Inflammatory macrophage (primary cell): ENCODE measurements at regions not wholly inside any gene's neighbourhood (a gene's known extent, or its start where the extent isn't known, plus 50 kb on each side); places are given as distances from the start of the nearest gene placed in this dataset.
A peak's percentile ranks its signal among the peaks of the same experiment; 100 is the strongest.

Experiments
- DNase-seq, 2 donors: peaks; one replicate each; pipeline ENCODE4 v3.0.0-alpha.2; 2020 to 2022

DNA sequence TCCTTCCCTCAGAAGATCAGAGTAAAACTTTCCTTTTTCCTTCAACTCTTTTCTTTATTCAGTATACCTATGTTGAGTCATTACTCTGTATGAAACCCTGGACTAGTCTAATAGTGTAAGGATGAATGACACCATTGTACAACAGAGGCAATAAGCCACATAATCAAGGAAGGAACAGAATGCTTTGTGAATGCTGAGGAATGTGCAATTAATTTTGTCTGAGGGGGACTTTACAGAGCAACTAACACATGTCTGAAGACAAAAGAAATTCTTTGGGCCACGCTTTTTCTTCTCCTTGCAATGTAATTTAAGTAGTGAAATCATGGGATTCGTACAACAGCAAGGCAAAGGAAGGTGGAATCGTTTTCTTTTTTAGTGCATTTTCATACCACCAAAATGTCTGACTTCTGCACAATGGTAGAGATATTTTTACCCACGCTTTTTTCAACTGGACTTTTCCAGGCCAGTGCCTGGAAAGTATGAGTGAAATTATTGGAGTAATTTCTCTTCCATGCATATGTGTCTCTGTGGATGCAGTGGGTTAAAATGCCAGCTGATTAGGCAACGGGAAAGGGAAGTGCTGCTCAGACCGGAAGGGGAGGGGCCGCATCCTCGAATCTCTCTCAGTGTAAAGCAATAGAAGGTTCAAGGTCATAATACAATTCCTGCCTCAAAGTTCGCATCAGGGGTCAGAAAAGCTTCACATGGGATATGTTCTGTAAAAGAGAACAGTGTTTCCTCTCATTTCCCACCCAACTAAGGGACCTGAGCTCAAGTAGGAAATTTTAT is 89.9 kb upstream of the MTHFD1L start:
- DNase-seq, result no peak

DNA sequence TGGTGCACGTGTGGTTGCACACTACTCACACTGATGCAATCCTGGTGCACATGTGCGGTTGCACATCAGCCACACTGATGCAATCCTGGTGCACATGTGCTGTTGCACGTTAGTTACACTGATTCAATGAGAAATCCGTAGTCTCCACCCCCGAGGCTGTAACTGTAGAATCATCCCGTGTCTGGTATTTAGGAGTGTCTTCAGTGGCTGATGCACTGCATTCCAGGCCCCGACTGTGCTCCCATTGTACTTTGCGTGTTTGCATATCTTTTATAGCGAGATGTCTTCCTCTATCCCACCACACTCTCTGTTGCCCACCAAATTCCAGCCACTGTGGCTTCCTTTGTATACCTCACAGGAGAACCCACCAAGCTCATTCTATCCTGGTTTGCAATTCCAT is 87.8 kb upstream of the MTHFD1L start:
- no peak for DNase-seq

DNA sequence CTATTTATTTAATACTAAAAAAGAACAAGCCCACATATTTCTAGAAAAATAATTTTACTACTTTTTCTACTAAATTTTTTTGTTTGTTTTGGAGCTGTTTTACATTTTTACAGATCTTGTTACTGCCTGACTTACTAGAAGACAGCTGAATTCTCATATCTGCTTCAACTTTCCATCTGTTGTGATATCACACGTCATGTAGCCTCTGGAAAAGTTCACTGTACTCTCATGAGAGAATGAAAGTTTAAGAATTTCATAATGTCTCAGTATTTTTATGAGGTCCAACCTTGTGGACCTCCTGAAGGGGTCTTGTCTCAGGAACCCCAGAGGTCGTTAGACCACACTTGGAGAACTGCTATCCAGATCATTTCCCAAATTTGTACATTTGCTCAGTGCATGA is 81.7 kb upstream of the MTHFD1L start:
- DNase-seq, result no peak

- no peak for DNase-seq
Observed at GRCh38 chr6:150787429-150787828, 78.1 kb upstream of the MTHFD1L start.

DNA sequence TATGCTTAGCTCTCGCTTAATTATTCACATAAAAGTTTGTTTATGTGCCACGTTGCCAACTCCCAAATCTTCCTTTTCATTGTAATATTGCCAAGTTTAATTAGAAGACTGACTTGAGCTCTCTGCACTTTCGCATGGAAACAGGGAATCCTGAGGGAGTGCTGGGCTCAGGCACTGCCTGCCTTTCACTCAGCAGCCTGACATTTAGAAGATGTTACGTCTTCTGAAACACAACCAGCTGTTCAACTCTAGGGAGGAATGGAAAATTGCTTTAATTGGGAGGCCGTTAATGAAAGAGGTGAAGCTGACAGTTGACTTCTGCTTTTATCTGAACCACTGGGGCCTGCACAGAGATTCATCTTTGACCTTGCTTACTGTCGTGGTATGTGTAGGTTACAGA is 77.4 kb upstream of the MTHFD1L start:
- DNase-seq, result no peak

- DNase-seq, result peak; percentile 25 to 44
Observed at GRCh38 chr6:150789906-150790305, 75.6 kb upstream of the MTHFD1L start.

GRCh38 chr6:150791717-150792116 is 73.8 kb upstream of the MTHFD1L start:
- no peak for DNase-seq

DNA sequence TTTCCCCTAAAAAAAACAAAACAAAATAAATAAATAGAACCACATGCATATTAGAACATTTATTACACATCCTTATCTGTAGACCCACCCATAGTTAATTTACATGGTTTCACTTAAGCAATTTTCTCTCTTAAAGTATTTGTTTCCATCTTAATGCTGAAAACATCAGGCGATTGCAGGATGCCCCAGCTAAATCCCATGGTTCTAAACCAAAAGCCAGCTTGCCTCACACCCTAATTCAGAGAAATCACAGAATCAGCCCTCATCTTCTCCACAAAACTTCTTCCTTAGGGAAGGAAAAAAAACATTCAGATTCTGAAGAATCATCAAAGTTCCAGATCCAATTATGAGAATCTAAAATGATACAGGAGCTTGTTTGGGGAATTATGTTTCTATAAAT is 67.6 kb upstream of the MTHFD1L start:
- DNase-seq, result no peak

GRCh38 chr6:150799276-150799805 is 66.2 kb upstream of the MTHFD1L start:
- DNase-seq, result no peak

DNA sequence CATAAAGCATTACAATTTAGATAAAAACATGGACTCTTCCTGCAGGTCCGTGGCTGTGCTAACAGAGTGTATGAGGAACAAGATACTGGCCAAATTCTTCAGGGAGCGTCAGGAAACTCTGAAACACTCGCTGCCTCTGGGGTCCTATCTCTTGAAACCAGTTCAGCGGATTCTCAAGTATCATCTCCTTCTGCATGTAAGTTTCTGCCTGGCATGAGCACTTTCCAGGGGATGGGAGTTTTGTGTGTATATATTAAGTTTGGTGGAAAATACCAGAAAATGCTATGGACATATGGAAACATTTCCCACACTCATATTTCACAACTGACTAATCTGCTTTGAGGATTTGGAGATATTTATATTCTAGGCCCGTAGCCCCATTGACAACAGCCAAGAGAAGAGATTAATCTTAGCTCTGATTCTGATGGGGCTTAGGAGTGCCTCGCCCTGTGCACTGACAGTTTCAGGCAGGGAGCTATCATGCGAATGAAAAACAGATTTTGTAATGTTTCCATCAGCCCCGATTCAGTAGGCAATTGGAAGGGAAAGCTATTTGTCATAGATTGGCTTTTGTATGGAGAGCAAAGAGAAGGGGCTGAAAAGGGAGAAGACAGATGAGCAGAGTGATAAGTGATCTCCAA is 64.7 kb upstream of the MTHFD1L start:
- no peak for DNase-seq

DNA sequence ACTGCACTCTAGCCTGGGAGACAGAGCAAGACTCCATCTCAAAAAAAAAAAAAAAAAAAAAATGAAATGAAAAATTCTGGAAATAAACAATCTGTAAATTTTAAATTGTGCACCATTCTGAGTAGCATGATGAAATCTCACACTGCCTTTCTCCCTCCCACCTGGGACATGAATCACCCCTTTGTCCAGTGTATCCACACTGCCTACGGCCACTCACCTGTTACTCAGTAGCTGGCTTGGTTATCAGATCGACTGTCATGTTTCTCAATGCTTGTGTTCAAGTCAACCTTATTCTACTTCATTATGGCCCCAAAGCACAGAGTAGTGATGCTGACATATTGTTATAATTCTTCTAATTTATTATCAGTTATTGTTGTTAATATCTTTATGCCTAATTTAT is 58.7 kb upstream of the MTHFD1L start:
- DNase-seq, result no peak

GRCh38 chr6:150813319-150813992 is 52.0 kb upstream of the MTHFD1L start:
- no peak for DNase-seq

DNA sequence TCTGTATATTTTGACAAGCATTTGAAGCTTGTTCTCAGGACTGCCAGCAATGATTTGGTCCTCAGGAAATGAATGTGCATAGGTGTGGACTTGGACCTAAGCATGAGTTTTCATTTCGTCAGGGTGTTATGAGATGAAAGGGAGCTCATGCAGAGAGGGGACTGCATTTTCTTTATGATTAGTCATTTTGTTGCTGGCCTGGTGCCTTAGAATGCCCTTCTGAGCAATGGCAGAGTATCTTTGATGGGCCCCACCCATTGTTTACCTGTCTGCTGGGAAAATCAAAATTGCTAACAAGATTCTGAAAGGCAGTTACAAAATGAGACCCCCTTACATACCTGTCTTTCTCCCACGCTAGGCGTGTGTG is 51.5 kb upstream of the MTHFD1L start:
- DNase-seq, result no peak
